ENCODE measurements at regions not wholly inside any gene's neighbourhood (a gene's known extent, or its start where the extent isn't known, plus 50 kb on each side); places are given as distances from the start of the nearest gene placed in this dataset.
"Not testable (repeated sequence)": the region's sequence is repeated elsewhere in the genome, so short reads cannot be mapped to it uniquely, and the experiment has no call there.

DNA sequence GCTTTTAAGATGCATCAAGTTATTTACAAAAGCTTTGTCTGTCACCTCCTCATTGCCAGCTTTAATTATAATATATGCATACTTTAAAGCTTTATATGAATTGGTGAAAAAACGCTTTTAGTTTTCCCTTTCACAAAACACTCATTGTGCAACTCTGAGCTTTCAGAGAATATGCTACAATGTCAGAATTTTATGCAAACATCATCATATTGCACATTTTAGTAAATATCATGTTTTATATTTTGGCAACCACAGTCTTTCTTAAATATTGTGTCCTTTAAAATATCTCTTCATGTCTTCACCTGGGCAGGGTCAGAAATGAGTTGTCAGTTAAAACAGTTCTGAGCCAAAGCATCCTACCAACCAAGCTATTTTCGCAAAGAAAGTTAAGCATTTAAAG lies 601.1 kb upstream of the RORB start:
- no peak overlapping the region for H3K27ac Mint-ChIP-seq

DNA sequence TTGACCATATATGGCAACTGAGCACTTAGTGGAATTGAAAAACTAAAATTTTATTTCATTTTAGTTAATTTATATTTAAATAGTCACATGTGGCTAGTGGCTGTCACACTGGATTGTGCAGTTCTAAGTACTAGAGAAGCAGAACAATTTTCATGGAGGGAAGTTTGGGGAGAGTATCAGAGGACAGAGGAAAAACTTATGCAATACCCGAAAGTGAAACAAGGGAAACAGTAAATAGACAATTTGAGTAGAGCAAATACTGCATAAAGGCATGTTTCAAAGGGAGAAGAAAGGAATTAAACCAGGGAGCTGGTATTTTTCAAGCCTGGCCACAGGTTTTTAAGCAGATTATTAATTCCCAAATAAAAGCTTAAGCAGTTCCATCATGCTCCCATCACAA lies 590.5 kb upstream of the RORB start:
- no peaks in the 10 kb centered on the region for H3K9me3 Mint-ChIP-seq (ENCODE audit: low read depth)
- ChIA-PET CTCF (no interaction called here), POLR2A (no interaction called here)
- H3K4me3 Mint-ChIP-seq, result no peak overlapping the region
- no peaks in the 10 kb centered on the region for H3K36me3 Mint-ChIP-seq (ENCODE audit: low read depth)
- DNase-seq (no peak), ATAC-seq (no peak)
- intact Hi-C loops (cut with DNase I, micrococcal nuclease), result no loop called here
- no peak overlapping the region for H3K27ac Mint-ChIP-seq
- H3K4me1 Mint-ChIP-seq, result no peaks in the 10 kb centered on the region
- no peaks in the 10 kb centered on the region for H3K27me3 Mint-ChIP-seq

More for the DNA sequence above, 601.1 kb upstream of the RORB start:
- ATAC-seq (no peak), DNase-seq (no peak)
- ChIA-PET POLR2A (no interaction called here), CTCF (interaction anchor here (0.6 kb wide), 1 partner anchor 792 kb away, joined by 3 read pairs; no protein-coding TSS in a partner anchor)
- no peaks in the 10 kb centered on the region for H3K36me3 Mint-ChIP-seq (ENCODE audit: low read depth)
- H3K9me3 Mint-ChIP-seq (ENCODE audit: low read depth), result peaks cover 10% of the 10 kb centered on the region
- no peaks in the 10 kb centered on the region for H3K27me3 Mint-ChIP-seq
- no peaks in the 10 kb centered on the region for H3K4me1 Mint-ChIP-seq
- no peak overlapping the region for H3K4me3 Mint-ChIP-seq
- intact Hi-C loops (cut with DNase I, micrococcal nuclease), result no loop called here

DNA sequence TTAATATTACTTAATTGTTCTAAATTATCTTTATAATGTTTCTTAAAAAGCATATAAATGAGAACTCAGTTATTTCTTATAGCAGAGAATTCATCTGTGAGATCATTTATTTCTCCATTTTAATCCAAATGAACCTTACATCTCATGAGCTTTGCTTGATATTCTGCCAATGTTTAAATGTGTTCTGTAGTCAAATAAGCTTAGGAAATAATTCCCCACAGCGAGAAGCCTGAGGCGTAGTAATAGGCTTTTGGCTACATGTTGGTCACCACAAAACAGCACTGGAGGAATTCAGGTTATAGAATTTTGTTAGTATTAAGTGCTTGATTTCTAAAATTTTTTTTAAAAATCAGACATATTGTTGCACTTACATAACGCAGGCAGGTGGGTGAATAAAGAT lies 585.3 kb upstream of the RORB start:
- no peak for ATAC-seq
- Mint-ChIP-seq H3K9me3 (ENCODE audit: low read depth) (no peaks in the 10 kb centered on the region), H3K4me3 (no peak overlapping the region)

DNA sequence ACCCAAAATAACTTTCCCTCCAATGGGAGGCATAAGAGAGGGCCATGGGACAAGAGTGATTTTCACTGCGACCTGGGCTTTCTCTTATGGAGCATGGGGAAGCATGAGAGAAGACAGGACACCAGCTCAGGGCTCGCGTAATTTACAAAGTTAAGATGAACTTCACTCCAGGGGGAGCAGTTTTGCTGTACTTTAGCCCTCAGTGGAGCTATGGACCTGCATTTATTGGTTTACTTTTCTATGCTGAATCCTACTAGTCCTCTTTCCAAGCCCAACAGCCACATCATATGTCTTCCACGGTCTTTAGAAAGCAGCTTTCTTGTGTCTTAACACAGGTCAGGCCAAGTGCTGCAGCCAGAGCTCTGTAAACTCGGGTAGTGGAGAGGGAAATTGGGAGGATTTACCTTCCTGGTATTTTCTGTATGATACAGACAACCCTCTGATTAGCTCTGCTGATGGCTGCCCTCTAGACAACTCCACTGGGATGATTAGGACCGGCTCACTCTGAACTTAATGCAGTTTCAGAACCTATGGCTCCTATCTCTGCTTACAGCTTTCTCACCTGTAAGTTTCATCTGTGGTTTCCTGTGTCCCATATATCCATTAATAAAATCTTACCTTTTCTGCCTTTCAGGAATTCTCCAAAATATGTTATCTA lies 581.0 kb upstream of the RORB start:
- peaks cover 2% of the 10 kb centered on the region for H3K9me3 Mint-ChIP-seq (ENCODE audit: low read depth)
- H3K36me3 Mint-ChIP-seq (ENCODE audit: low read depth), result no peaks in the 10 kb centered on the region
- no peak overlapping the region for H3K4me3 Mint-ChIP-seq
- H3K4me1 Mint-ChIP-seq, result no peaks in the 10 kb centered on the region
- intact Hi-C loops (cut with DNase I, micrococcal nuclease), result no loop called here
- no peak for ATAC-seq
- DNase-seq, result no peak
- CTCF ChIA-PET, result no interaction called here
- H3K27ac Mint-ChIP-seq, result no peak overlapping the region
- POLR2A ChIA-PET, result no interaction called here
- H3K27me3 Mint-ChIP-seq, result no peaks in the 10 kb centered on the region

More for the DNA sequence above, 585.3 kb upstream of the RORB start:
- Mint-ChIP-seq H3K36me3 (ENCODE audit: low read depth) (no peaks in the 10 kb centered on the region), H3K27me3 (no peaks in the 10 kb centered on the region), H3K27ac (no peak overlapping the region), H3K4me1 (no peaks in the 10 kb centered on the region)
- ChIA-PET POLR2A (no interaction called here), CTCF (no interaction called here)
- intact Hi-C loops (cut with DNase I, micrococcal nuclease), result no loop called here
- no peak for DNase-seq

DNA sequence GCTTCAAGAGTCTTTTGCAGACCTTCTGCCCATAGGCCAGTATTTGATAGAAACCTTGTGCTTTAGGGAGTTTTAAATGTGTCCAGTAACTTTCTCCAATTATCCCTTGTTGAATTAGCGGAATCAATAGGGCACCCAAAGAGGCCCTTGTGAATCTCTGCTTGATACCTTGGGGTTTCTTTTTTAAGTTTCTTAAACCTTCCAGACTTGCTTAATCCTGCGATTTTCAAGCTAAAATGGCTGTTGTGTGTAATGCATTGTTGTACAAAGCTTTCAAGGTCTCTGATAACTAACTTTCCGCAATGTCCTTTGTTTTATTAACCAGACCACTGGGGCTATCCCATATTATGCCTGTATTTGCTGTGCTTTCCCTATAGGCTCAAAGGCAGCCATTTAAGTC lies 577.4 kb upstream of the RORB start:
- CTCF ChIA-PET, result interaction anchor here (1.0 kb wide), 1 partner anchor 47 kb away, joined by 4 read pairs; no protein-coding TSS in a partner anchor
- no peak for DNase-seq

DNA sequence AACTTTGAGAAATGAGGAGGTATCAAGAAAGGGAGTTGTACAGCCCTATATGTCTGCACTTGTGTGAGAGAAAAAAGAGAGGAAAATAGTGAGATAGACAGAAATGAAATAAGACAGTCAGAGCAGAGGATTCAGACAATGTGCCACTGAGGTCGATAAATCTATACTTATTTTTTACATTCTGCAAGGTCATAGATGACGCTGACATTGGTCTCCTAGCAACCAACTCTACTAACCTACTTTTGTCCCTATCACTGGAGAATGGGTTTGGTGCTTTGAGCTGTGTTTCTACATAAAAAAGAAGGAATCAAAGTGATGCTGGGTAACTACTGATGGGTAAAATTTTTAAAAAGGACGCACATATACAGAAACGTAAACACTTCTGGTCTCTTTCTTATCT lies 573.3 kb upstream of the RORB start:
- Mint-ChIP-seq H3K9me3 (ENCODE audit: low read depth) (peaks cover 2% of the 10 kb centered on the region), H3K4me1 (no peaks in the 10 kb centered on the region), H3K27me3 (no peaks in the 10 kb centered on the region), H3K27ac (no peak overlapping the region), H3K36me3 (ENCODE audit: low read depth) (no peaks in the 10 kb centered on the region), H3K4me3 (no peak overlapping the region)
- intact Hi-C loops (cut with DNase I, micrococcal nuclease), result no loop called here
- POLR2A ChIA-PET, result no interaction called here
- CTCF ChIA-PET, result no interaction called here
- no peak for ATAC-seq
- no peak for DNase-seq

More for the DNA sequence above, 577.4 kb upstream of the RORB start:
- H3K27me3 Mint-ChIP-seq, result no peaks in the 10 kb centered on the region
- no peaks in the 10 kb centered on the region for H3K36me3 Mint-ChIP-seq (ENCODE audit: low read depth)
- POLR2A ChIA-PET, result no interaction called here
- no peaks in the 10 kb centered on the region for H3K4me1 Mint-ChIP-seq
- intact Hi-C loops (cut with DNase I, micrococcal nuclease), result no loop called here
- no peak overlapping the region for H3K4me3 Mint-ChIP-seq
- no peak overlapping the region for H3K27ac Mint-ChIP-seq
- ATAC-seq, result no peak
- H3K9me3 Mint-ChIP-seq (ENCODE audit: low read depth), result peaks cover 2% of the 10 kb centered on the region

DNA sequence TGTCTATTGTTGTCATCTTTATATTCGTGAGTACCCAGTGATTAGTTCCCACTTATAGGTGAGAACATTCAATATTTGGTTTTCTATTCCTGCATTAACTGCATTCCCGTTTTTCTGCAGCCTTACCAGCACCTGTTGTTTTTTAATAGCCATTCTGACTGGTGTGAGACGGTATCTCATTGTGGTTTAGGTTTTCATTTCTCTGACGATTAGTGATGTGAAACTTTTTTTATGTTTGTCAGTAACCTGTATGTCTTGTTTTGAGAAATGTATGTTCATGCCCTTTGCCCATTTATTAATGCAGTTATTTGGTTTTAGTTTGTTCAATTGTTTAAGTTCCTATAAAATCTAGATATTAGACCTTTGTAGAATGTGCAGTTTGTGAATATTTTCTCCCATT lies 546.0 kb upstream of the RORB start:
- Mint-ChIP-seq H3K27ac (no peak overlapping the region), H3K27me3 (no peaks in the 10 kb centered on the region), H3K9me3 (ENCODE audit: low read depth) (no peaks in the 10 kb centered on the region), H3K4me3 (no peak overlapping the region), H3K36me3 (ENCODE audit: low read depth) (no peaks in the 10 kb centered on the region), H3K4me1 (no peaks in the 10 kb centered on the region)
- intact Hi-C loops (cut with DNase I, micrococcal nuclease), result no loop called here
- no peak for DNase-seq
- CTCF ChIA-PET, result no interaction called here
- no peak for ATAC-seq
- POLR2A ChIA-PET, result no interaction called here

DNA sequence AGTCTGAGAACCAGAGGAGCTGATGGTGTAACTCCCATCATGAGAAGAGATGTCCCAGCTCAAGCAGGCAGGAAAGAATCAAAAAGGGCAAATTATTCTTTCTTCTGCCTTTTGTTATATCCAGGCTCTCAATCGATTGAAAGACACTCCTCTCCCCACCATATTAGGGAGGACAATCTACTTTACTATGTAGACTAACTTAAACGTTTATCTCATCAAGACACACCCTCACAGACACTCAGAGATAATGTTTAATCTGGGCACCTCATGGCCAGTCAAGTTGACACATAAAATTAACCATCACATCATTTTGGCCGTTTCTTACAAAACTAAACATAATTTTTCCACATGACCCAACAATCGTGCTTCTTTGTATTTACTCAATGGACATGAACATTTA lies 534.3 kb upstream of the RORB start:
- Mint-ChIP-seq H3K4me3 (no peak overlapping the region), H3K27ac (no peak overlapping the region), H3K9me3 (ENCODE audit: low read depth) (peaks cover 3% of the 10 kb centered on the region), H3K36me3 (ENCODE audit: low read depth) (no peaks in the 10 kb centered on the region), H3K4me1 (no peaks in the 10 kb centered on the region), H3K27me3 (no peaks in the 10 kb centered on the region)
- ChIA-PET CTCF (no interaction called here), POLR2A (no interaction called here)
- DNase-seq, result no peak
- ATAC-seq, result no peak
- intact Hi-C loops (cut with DNase I, micrococcal nuclease), result no loop called here

DNA sequence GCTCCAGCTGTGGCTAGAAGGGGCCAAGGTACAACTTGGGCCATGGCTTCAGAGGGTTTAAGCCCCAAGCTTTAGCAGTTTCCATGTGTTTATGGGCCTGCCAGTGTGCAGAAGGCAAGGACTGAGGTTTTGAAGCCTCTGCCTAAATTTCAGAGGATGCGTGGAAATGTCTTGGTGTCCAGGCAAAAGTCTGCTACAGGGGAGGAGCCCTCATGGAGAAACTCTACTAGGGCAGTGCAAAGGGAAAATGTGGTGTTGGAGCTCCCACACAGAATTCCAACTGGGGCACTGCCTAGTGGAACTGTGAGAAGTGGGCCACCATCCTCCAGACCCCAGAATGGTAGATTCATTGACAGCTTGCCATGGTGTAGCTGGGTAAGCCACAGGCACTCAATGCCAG lies 527.2 kb upstream of the RORB start:
- H3K9me3 Mint-ChIP-seq (ENCODE audit: low read depth), result peaks cover 13% of the 10 kb centered on the region
- H3K4me1 Mint-ChIP-seq, result no peaks in the 10 kb centered on the region
- intact Hi-C loops (cut with DNase I, micrococcal nuclease), result no loop called here

DNA sequence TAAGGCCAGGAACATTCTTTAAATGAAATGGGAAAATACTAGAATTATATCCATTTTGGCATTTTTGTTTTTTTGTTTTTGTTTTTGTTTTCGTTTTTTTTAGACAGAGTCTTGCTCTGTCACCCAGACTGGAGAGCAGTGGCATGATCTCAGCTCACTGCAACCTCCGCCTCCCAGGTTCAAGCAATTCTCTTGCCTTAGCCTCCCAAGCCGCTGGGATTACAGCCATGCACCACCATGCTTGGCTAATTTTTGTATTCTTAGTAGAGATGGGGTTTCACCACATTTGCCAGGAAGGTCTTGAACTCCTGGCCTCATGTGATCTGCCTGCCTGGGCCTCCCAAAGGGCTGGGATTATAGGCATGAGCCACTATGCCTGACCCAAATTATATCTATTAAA lies 520.7 kb upstream of the RORB start:
- CTCF ChIA-PET; intact Hi-C loops (cut with DNase I, micrococcal nuclease); H3K27me3 Mint-ChIP-seq; H3K9me3 Mint-ChIP-seq (ENCODE audit: low read depth); H3K4me1 Mint-ChIP-seq; H3K36me3 Mint-ChIP-seq (ENCODE audit: low read depth); ATAC-seq; H3K4me3 Mint-ChIP-seq; DNase-seq; POLR2A ChIA-PET; H3K27ac Mint-ChIP-seq: not testable (repeated sequence)

More for the DNA sequence above, 527.2 kb upstream of the RORB start:
- no peaks in the 10 kb centered on the region for H3K27me3 Mint-ChIP-seq
- DNase-seq (no peak), ATAC-seq (no peak)
- no peaks in the 10 kb centered on the region for H3K36me3 Mint-ChIP-seq (ENCODE audit: low read depth)
- H3K27ac Mint-ChIP-seq, result no peak overlapping the region
- ChIA-PET CTCF (interaction anchor here (0.8 kb wide), 1 partner anchor 13 kb away, joined by 3 read pairs; no protein-coding TSS in a partner anchor), POLR2A (no interaction called here)
- no peak overlapping the region for H3K4me3 Mint-ChIP-seq

DNA sequence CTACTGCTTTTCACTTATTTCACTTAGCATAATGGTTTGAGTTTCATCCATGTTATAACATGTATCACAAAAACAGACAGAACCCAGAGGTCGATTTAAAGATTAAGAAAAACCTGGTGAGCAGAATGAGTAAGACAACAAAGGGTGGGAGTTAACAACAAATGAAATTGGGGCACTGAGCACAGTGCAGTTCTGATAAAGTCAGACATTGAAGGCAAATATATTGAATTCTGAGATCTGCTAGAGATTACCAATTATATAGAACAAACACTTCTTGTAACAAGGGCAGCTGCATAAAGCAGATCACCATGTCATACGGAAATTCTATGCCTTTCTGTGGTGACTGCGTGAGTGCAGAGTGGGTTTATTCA lies 517.3 kb upstream of the RORB start:
- CTCF ChIA-PET, result no interaction called here
- no peak for ATAC-seq
- no peak for DNase-seq
- intact Hi-C loops (cut with DNase I, micrococcal nuclease), result no loop called here
- Mint-ChIP-seq H3K27me3 (no peaks in the 10 kb centered on the region), H3K4me1 (no peaks in the 10 kb centered on the region), H3K9me3 (ENCODE audit: low read depth) (no peaks in the 10 kb centered on the region), H3K36me3 (ENCODE audit: low read depth) (no peaks in the 10 kb centered on the region), H3K4me3 (no peak overlapping the region), H3K27ac (no peak overlapping the region)
- POLR2A ChIA-PET, result no interaction called here

DNA sequence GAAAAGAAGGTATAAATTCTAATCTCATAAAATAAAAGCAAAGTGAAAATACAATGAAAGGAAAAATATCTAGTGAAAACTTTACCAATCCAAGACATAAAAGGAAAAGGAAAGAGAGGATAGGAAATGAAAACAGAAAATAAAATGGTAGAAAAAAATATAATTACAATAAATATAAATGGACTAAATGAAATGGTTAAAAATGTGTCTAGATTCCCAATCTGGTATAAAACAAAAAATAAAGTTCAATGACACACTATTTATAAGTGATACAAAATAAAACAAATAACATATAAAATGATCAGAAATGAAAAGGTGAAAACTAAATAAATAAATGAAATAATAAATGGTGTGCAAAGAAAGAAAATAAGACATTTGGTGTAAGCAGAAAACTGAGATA lies 516.4 kb upstream of the RORB start:
- no peaks in the 10 kb centered on the region for H3K27me3 Mint-ChIP-seq
- ATAC-seq (no peak), DNase-seq (no peak)
- H3K4me1 Mint-ChIP-seq, result no peaks in the 10 kb centered on the region
- no peak overlapping the region for H3K27ac Mint-ChIP-seq
- intact Hi-C loops (cut with DNase I, micrococcal nuclease), result no loop called here
- H3K9me3 Mint-ChIP-seq (ENCODE audit: low read depth), result no peaks in the 10 kb centered on the region
- CTCF ChIA-PET, result no interaction called here
- POLR2A ChIA-PET, result no interaction called here
- H3K4me3 Mint-ChIP-seq, result no peak overlapping the region
- H3K36me3 Mint-ChIP-seq (ENCODE audit: low read depth), result no peaks in the 10 kb centered on the region

DNA sequence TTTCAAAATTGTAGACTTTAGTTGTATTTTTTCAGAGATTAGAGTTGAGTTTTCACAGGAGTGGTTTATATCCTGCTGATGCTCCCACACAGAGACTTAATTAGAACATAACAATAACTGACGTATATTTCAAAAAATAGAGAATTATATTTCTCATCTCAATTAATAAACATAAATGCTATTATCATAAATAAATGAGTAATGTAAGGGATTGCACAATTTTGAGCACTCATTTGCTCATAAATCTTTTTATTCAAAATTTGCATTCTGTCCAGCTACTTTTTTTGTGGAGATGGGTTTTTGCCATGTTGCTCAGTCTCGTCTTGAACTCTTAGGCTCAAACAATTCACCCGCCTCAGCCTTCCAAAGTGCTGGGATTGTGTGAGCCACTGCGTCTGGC lies 515.7 kb upstream of the RORB start:
- no peaks in the 10 kb centered on the region for H3K27me3 Mint-ChIP-seq
- intact Hi-C loops (cut with DNase I, micrococcal nuclease), result no loop called here
- ChIA-PET CTCF (no interaction called here), POLR2A (no interaction called here)
- H3K9me3 Mint-ChIP-seq (ENCODE audit: low read depth), result no peaks in the 10 kb centered on the region
- DNase-seq (no peak), ATAC-seq (no peak)
- H3K4me3 Mint-ChIP-seq, result no peak overlapping the region
- H3K36me3 Mint-ChIP-seq (ENCODE audit: low read depth), result no peaks in the 10 kb centered on the region
- no peak overlapping the region for H3K27ac Mint-ChIP-seq
- no peaks in the 10 kb centered on the region for H3K4me1 Mint-ChIP-seq

Data from activated CD4-positive, alpha-beta T cell treated with anti-CD3 and anti-CD28 coated beads for 36 hours (primary cell).